ENCODE measurements at regions not wholly inside any gene's neighbourhood (a gene's known extent, or its start where the extent isn't known, plus 50 kb on each side); places are given as distances from the start of the nearest gene placed in this dataset.
A peak's percentile ranks its signal among the peaks of the same experiment; 100 is the strongest.
"Not testable (repeated sequence)": the region's sequence is repeated elsewhere in the genome, so short reads cannot be mapped to it uniquely, and the experiment has no call there.

- not testable (repeated sequence) for DNase-seq
Measured at GRCh38 chr4:131610517-131610916, 1538.6 kb upstream of the PCDH10 start.

- no peak for DNase-seq
Measured at GRCh38 chr4:131613086-131613823, 1535.8 kb upstream of the PCDH10 start.

DNA sequence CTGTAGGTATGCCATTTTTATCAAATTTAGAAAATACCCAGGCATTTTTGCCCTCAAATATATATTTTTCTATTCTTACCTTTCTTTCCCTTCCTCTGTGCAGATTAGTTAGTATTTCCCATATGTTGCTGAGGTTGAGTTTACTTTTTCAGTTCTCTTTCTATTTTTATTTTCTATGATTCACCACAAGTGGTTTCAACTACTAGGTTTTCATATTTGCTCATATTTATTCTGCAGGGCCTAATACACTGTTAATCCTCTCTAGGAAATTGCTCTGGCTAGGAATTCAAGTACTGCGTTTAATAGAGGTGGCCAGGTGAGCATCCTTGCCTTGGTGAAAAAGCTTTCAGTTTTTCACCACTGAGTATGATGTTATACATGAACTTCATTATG lies 1535.3 kb upstream of the PCDH10 start:
- no peak for DNase-seq

GRCh38 chr4:131632877-131633276 lies 1516.2 kb upstream of the PCDH10 start:
- DNase-seq: no peak

- DNase-seq: no peak
Measured at GRCh38 chr4:131635191-131635590, 1513.9 kb upstream of the PCDH10 start.

DNA sequence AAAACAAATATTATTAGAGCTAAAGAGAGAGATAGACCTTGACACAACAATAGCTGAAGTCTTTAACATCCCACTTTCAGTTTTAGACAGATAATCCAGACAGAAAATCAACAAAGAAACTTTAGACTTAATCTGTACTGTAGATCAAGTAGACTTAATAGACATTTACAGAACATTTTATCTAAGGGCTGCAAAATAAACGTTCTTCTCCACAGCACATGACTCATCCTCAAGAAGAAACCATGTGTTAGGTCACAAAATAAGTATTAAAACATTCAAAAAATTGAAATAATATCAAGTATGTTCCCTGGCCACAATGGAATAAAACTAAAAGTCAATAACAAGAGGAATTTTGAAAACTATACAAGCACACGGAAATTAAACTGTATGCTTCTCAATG lies 1510.3 kb upstream of the PCDH10 start:
- DNase-seq: no peak

DNA sequence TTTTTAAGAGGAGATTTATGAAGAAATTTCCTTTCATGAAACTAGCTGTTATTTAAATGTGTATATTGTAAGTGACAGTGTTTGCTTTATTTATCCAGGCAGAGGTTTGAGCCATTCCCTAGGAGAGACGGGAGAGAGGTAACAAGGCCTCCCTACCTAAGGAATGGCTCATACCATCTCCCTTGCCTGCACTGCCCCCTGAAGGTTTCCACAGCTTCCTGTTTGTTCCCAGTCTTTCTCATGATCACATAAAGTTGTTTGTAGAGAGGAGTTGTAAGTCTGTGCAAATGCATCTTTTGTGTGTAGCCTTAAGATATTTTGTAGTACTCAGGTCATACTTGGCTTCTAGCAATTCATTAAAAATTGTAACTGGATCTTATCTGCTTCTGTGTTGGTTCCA lies 1504.5 kb upstream of the PCDH10 start:
- DNase-seq: no peak

GRCh38 chr4:131649227-131649626 lies 1499.9 kb upstream of the PCDH10 start:
- no peak for DNase-seq

DNA sequence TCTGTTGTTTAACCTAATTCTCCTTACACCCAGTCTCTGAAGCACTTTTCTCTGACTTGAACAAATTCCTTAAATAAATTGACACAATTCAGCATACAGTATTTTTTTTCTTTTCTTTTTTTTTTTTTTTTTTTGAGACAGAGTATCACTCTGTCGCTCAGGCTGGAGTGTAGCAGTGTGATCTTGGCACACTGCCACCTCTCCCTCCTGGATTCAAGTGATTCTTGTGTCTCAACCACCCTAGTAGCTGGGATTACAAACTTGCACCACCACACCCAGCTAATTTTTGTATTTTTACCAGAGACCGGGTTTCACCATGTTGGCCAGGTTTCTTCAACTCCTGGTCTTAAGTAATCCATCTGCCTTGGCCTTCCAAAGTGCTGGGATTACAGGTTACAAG lies 1498.1 kb upstream of the PCDH10 start:
- DNase-seq: no peak

GRCh38 chr4:131683314-131683713 lies 1465.8 kb upstream of the PCDH10 start:
- not testable (repeated sequence) for DNase-seq

GRCh38 chr4:131721883-131722282 lies 1427.2 kb upstream of the PCDH10 start:
- no peak for DNase-seq

DNA sequence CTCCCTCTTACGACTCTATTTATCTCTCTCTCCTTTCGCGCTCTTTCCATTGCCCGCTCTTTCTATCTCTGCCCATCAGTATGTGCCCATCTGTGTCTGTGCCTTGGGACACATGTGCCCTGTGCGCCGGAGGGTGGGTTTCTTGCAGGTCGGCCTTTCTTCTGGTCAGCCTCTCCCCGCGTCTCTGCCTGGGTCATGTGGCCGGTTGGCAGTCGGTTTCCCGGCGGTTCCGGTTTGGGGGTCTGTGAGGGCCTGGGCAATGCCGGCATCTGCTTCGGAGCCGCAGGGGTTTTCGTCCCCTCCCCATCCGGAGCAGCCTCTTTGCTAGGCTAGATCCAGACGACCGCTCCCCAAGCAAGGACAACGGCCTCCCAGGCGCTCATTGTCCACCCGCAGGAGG lies 1426.0 kb upstream of the PCDH10 start:
- not testable (repeated sequence) for DNase-seq

- DNase-seq: peak in 21 of 56 donors; percentile 0 to 76 (median 24)
Measured at GRCh38 chr4:131724847-131725246, 1424.2 kb upstream of the PCDH10 start.

DNA sequence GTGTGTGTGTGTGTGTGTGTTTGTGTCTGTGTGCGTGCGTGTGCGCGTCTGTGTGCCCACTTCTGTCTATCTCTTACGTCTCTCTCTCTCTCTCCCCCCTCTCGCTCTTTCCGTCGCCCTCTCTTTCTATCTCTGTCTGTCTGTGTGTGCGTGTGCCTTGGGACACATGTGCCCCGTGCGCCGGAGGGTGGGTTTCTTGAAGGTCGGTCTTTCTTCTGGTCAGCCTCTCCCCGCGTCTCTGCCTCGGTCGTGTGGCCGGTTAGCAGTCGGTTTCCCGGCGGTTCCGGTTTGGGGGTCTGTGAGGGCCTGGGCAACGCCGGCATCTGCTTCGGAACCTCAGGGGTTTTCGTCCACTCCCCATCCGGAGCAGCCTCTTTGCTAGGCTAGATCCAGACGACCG lies 1423.6 kb upstream of the PCDH10 start:
- DNase-seq: not testable (repeated sequence)

DNA sequence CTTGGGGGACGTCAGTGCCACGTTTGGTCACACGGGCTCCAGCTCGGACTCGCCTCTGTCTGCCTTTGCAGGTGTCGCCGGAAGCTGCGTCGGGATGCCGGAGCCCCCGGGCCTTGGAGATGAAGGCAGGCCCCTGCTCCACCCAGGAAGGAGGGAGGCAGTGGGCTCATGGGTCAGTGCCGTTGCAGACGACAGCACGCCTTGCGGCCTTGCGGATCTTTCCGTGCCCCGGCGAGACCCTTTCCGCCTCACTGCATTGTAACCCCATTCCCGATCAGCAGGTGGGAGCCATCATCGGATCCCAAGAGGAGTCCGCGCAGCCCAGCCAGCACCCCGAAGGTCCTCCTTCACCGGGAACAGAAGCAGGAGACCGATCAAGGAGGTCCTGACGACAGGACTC lies 1422.2 kb upstream of the PCDH10 start:
- not testable (repeated sequence) for DNase-seq

DNA sequence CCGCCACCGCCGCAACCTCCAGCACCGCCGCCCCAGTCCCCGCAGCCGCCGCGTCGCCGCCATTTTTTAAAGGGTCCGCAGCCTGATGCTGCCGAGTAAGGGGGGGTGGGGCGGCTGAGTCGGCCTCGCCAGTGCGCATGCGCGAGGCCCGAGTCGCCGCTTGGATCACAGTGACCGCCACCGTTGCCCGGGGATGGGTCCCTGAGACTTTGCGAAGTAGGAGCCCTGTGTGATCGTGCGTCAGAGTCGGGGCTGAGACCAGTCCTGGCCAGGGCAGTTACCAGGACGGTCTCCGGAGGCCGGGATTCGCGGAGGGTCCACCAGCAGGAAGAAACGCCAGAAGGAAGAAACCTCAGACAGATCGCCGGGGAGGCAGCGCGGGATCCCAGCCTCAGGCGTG lies 1421.7 kb upstream of the PCDH10 start:
- DNase-seq: not testable (repeated sequence)

DNA sequence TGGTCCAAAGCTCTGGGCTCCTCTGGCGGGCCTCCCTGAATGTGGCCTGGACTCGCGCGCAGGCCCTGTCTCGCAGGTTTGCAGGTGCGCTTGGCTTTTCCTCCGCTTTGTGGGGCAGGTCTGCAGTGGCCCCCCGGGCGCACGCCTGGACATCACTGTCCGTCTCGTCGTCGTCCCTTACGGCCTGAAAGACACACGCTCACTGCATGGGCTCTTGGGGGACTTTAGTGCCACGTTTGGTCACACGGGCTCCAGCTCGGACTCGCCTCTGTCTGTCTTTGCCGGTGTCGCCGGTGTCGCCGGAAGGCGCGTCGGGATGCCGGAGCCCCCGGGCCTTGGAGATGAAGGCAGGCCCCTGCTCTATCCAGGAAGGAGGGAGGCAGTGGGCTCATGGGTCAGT lies 1419.9 kb upstream of the PCDH10 start:
- not testable (repeated sequence) for DNase-seq

DNA sequence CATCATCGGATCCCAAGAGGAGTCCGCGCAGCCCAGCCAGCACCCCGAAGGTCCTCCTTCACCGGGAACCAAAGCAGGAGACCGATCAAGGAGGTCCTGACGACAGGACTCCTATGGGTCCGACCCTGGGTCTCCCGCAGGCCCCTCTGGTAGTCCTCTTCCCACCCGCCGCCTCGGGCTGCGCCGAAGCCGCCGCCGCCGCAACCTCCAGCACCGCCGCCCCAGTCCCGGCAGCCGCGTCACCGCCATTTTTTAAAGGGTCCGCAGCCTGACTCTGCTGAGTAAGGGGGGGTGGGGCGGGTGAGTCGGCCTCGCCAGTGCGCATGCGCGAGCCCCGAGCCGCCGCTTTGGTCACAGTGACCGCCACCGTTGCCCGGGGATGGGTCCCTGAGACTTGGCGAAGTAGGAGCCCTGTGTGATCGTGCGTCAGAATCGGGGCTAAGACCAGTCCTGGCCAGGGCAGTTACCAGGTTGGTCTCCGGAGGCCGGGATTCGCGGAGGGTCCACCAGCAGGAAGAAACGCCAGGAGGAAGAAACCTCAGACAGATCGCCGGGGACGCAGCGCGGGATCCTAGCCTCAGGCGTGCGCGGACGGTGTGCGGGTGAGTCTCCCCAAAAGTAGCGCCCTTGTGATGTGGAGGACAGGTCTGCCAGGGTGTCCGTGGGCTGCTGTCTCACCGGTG lies 1419.2 kb upstream of the PCDH10 start:
- not testable (repeated sequence) for DNase-seq

GRCh38 chr4:131730574-131730973 lies 1418.5 kb upstream of the PCDH10 start:
- not testable (repeated sequence) for DNase-seq

- DNase-seq: not testable (repeated sequence)
Measured at GRCh38 chr4:131732034-131732630, 1417.0 kb upstream of the PCDH10 start.

- DNase-seq: not testable (repeated sequence)
Measured at GRCh38 chr4:131734321-131734720, 1414.8 kb upstream of the PCDH10 start.

DNA sequence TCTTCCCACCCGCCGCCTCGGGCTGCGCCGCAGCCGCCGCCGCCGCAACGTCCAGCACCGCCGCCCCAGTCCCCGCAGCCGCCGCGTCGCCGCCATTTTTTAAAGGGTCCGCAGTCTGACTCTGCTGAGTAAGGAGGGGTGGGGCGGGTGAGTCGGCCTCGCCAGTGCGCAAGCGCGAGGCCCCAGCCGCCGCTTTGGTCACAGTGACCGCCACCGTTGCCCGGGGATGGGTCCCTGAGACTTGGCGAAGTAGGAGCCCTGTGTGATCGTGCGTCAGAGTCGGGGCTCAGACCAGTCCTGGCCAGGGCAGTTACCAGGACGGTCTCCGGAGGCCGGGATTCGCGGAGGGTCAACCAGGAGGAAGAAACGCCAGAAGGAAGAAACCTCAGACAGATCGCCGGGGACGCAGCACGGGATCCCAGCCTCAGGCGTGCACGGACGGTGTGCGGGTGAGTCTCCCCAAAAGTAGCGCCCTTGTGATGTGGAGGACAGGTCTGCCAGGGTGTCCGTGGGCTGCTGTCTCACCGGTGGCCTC lies 1414.2 kb upstream of the PCDH10 start:
- DNase-seq: not testable (repeated sequence)

Data from amygdala (tissue), 56 donors.